Colonic mucosa (tissue), 4 donors: ENCODE measurements at regions not wholly inside any gene's neighbourhood (a gene's known extent, or its start where the extent isn't known, plus 50 kb on each side); places are given as distances from the start of the nearest gene placed in this dataset.
A peak's percentile ranks its signal among the peaks of the same experiment; 100 is the strongest.

Source experiments
- DNase-seq: peaks from one replicate; pipeline ENCODE4 v3.0.0-alpha.2; 2020
- H3K27ac ChIP-seq: fragments of 200-600 bp; one replicate; pipeline ENCODE4 v1.8.0; 2021
- H3K27me3 ChIP-seq: fragments of 200-600 bp; one replicate; pipeline ENCODE4 v1.8.0; 2021
- H3K36me3 ChIP-seq: fragments of 200-600 bp; one replicate; pipeline ENCODE4 v1.8.0; 2021
- H3K4me1 ChIP-seq: fragments of 200-600 bp; one replicate; pipeline ENCODE4 v1.8.0; 2021; ENCODE audit warnings: mild to moderate bottlenecking
- H3K4me3 ChIP-seq: fragments of 200-600 bp; one replicate; pipeline ENCODE4 v1.8.0; 2021
- H3K9ac ChIP-seq, 2 donors: one replicate each; pipeline ENCODE4 v1.7.0; 2013; ENCODE audit warnings: control low read depth in 2 of 2, low read depth in 2 of 2, low read length in 2 of 2
- H3K9me3 ChIP-seq: fragments of 200-600 bp; one replicate; pipeline ENCODE4 v1.8.0; 2021
- intact Hi-C: fragments of 100-400 bp; cut with DNase I; formaldehyde crosslinking; loops from one replicate; pipeline ENCODE4 v1.14.1; 2022
- TF ChIP-seq, protein P1 (sequence below): fragments of 200-600 bp; IDR thresholded peaks from one replicate; pipeline ENCODE4 v1.8.0; 2022; ENCODE audit warnings: antibody characterized with exemption, mild to moderate bottlenecking
- donor health status: healthy.
- donor health status: DM: no; HTN: no; CAD: no.
- donor health status: DM: no; HTN: no; CAD: no.

DNA sequence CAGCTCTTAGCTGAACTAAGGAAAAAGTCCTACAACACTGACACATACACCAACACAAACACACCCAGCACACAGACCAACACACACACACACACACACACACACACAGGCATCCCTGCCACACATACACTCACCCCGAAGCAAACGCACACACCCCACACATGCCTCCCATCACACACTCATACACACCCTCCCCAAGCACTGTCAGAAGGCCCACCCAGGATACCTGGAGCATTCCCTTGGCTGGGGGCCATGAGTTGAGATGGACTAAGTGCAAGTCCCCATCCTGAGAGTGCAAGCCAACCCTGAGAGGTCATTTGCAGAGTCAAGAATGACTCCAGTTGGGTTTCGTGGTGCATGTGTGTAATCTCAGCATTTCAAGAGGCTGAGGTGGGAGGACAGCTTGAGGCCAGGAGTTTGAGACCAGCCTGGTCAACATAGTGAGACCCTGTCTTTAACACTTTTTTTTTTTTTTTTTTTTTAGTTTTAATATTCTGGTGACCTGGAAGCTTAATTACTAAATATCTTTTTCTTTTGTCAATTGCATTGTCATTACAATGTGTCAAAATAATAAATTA is 117.3 kb downstream of the RHOU start:
- H3K9me3 ChIP-seq: no peaks in the 10 kb centered on the region
- intact Hi-C loops: no loop called here
- H3K4me1 ChIP-seq: peaks cover 10% of the 10 kb centered on the region
- no peaks in the 10 kb centered on the region for H3K27me3 ChIP-seq
- H3K27ac ChIP-seq: no peak overlapping the region
- peak; percentile 18 for DNase-seq
- H3K9ac ChIP-seq: no peak overlapping the region
- no peaks in the 10 kb centered on the region for H3K36me3 ChIP-seq
- TF ChIP-seq, protein P1, sequence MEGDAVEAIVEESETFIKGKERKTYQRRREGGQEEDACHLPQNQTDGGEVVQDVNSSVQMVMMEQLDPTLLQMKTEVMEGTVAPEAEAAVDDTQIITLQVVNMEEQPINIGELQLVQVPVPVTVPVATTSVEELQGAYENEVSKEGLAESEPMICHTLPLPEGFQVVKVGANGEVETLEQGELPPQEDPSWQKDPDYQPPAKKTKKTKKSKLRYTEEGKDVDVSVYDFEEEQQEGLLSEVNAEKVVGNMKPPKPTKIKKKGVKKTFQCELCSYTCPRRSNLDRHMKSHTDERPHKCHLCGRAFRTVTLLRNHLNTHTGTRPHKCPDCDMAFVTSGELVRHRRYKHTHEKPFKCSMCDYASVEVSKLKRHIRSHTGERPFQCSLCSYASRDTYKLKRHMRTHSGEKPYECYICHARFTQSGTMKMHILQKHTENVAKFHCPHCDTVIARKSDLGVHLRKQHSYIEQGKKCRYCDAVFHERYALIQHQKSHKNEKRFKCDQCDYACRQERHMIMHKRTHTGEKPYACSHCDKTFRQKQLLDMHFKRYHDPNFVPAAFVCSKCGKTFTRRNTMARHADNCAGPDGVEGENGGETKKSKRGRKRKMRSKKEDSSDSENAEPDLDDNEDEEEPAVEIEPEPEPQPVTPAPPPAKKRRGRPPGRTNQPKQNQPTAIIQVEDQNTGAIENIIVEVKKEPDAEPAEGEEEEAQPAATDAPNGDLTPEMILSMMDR: no peak
- no peak overlapping the region for H3K4me3 ChIP-seq

DNA sequence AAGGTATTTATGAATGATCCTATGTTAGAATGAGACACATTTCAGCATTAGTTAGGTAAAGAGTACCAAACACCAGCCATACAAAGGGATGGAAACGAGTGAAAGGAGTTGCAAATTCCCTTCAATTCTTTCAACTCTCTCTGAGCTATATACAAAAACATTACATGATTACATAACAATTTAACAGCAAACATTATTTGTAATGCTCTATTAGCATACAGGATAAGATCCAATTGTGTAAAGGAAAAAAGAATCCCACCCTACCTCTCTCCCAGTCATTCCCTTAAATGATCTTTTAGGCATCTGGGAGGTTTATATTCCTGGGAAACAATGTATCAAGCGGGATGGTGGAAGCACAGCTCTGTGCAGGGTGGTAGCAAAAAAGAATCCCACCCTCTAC is 117.9 kb downstream of the RHOU start:
- Histone ChIP-seq H3K4me3 (no peak overlapping the region), H3K9me3 (no peaks in the 10 kb centered on the region), H3K27ac (no peak overlapping the region), H3K27me3 (no peaks in the 10 kb centered on the region), H3K9ac (no peak overlapping the region), H3K36me3 (no peaks in the 10 kb centered on the region), H3K4me1 (peaks cover 10% of the 10 kb centered on the region)
- no peak for DNase-seq
- TF ChIP-seq, protein P1: no peak
- intact Hi-C loops: no loop called here

DNA sequence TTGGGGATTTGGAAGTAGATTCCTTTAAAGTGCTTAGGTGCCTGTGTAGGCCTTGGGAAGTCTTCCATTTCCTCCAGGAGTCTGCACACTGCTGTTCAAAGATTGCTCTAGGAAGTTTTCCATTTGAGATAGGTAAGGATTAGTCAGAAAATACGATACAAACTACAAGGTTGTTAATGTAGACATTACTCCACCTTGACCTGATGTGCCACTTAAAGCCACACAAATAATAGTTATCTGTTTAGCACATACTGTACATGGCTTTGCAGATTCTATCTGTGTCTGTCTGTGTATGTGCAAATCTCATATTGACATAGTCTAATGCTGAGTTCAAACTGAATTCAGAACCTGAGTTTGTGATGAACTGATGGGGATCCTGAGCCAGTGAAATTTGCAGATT is 118.4 kb downstream of the RHOU start:
- Histone ChIP-seq H3K36me3 (no peaks in the 10 kb centered on the region), H3K4me3 (no peak overlapping the region), H3K27me3 (no peaks in the 10 kb centered on the region), H3K9me3 (no peaks in the 10 kb centered on the region), H3K9ac (no peak overlapping the region), H3K4me1 (peaks cover 10% of the 10 kb centered on the region), H3K27ac (no peak overlapping the region)
- DNase-seq: no peak
- TF ChIP-seq, protein P1: no peak
- intact Hi-C loops: no loop called here

DNA sequence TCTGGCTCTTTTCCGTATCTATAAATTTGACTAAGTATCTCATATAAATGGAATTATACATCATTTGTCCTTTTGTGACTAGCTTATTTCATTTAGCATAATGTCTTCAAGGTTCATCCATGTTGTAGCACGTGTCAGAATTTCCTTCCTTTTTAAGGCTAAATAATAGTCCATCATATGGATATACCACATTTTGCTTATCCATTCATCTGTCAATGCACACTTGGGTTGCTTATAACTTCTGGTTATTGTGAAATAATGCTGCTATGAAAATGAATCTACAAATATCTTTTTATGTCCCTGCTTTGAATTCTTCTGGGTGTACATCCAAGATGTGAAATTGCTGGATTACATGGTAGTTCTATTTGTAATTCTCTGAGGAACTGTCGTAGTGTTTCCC is 119.6 kb downstream of the RHOU start:
- Histone ChIP-seq H3K27me3 (no peaks in the 10 kb centered on the region), H3K36me3 (no peaks in the 10 kb centered on the region), H3K9me3 (no peaks in the 10 kb centered on the region), H3K4me1 (peaks cover 10% of the 10 kb centered on the region), H3K9ac (no peak overlapping the region), H3K27ac (no peak overlapping the region), H3K4me3 (no peak overlapping the region)
- intact Hi-C loops: no loop called here
- no peak for DNase-seq
- TF ChIP-seq, protein P1: no peak

DNA sequence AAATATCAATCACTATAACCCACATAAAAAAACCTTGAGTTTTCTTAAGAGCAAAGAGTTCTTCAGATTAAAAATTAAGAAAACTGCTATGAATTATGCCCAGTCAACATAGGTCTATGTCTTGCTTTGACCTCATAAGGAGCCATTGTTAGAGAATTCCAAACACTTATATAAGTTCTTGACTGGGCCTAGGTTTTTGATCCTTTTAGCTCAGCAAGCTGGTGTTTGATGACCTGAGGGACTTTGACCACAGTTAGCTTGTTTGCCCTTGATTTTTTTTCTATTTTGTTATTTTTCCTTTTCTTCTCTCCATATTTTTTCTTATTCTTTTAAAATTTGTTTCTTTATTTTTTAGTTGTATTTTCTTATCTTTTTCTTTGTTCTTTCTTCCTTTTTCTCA is 122.3 kb downstream of the RHOU start:
- peaks cover 4% of the 10 kb centered on the region for H3K4me1 ChIP-seq
- intact Hi-C loops: no loop called here

More for the DNA sequence above, 122.3 kb downstream of the RHOU start:
- no peak overlapping the region for H3K4me3 ChIP-seq
- no peaks in the 10 kb centered on the region for H3K36me3 ChIP-seq
- TF ChIP-seq, protein P1: no peak
- no peaks in the 10 kb centered on the region for H3K27me3 ChIP-seq
- H3K9ac ChIP-seq: no peak overlapping the region
- DNase-seq: no peak
- H3K27ac ChIP-seq: no peak overlapping the region
- no peaks in the 10 kb centered on the region for H3K9me3 ChIP-seq
